GM19193 (cell line): ENCODE measurements at regions not wholly inside any gene's neighbourhood (a gene's known extent, or its start where the extent isn't known, plus 50 kb on each side); places are given as distances from the start of the nearest gene placed in this dataset.

Source experiments
- POLR2A ChIP-seq: IDR thresholded peaks from 4 replicates; pipeline ENCODE4 v1.6.1; 2011; ENCODE audit not compliant: insufficient read depth, insufficient read length; ENCODE audit errors: extremely low read depth

DNA sequence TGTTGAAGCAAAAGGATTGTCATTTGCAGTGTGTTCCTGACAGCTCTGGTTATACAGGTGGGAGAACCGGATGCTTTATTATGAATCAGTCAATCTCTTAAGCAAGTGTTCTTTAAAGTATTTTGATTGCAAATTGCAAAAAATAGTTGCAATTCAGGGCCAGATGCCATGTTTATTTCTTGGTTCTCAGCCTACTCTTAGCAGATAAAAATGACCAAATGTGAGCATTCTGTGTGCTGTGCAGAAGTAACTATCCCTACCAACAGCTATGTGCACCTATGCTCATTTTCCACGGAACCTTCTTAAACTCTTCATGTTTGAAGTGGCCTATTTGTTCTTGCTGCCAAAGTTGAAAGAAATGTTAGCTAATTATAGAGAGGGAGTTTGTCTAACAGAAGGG, 262.3 kb upstream of the RASGRP1 start:
- no peak for TF ChIP-seq POLR2A

GRCh38 chr15:38828031-38828532, 263.5 kb upstream of the RASGRP1 start:
- no peak for TF ChIP-seq POLR2A

GRCh38 chr15:38829086-38829485, 264.5 kb upstream of the RASGRP1 start:
- no peak for TF ChIP-seq POLR2A

DNA sequence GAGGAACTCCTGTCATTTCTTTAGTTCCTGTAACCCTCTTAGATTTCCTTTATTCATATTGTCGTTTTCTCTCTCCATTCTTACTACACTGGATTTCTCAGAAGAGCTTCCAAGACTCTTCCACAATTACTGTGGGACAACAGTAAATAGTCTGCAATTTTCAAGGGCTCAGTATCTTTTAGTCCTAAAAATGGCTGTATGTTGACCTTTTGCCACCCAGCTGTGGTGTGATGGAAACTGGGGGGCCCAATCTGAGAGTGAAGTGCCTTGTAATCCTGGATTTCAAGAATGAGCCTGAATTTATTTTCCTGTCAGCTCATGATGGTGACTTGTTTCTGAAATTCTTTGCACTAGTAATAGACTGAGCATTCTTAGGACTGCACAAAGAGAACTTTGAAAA, 277.6 kb upstream of the RASGRP1 start:
- no peak for TF ChIP-seq POLR2A

DNA sequence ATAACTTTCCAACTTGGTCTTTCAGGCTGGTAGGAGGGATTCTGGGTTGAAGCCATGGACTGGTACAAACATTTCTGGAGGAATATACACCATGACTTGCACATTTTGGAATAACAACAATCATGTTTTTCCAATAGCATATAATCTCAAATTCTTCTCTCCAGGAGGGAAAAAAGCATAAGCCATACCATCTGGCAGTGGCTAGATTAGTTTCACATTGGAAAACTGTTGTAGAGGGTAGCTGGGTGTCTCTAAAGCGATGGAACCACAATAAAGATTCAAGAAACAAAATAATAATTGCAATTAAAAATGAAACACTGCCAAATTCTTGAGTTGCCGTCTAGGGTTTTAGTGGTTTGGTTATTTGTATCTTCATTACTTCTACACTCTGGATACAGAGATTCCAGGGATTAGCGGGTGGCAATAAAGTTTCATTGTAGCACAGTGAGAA, 278.5 kb upstream of the RASGRP1 start:
- no peak for TF ChIP-seq POLR2A

DNA sequence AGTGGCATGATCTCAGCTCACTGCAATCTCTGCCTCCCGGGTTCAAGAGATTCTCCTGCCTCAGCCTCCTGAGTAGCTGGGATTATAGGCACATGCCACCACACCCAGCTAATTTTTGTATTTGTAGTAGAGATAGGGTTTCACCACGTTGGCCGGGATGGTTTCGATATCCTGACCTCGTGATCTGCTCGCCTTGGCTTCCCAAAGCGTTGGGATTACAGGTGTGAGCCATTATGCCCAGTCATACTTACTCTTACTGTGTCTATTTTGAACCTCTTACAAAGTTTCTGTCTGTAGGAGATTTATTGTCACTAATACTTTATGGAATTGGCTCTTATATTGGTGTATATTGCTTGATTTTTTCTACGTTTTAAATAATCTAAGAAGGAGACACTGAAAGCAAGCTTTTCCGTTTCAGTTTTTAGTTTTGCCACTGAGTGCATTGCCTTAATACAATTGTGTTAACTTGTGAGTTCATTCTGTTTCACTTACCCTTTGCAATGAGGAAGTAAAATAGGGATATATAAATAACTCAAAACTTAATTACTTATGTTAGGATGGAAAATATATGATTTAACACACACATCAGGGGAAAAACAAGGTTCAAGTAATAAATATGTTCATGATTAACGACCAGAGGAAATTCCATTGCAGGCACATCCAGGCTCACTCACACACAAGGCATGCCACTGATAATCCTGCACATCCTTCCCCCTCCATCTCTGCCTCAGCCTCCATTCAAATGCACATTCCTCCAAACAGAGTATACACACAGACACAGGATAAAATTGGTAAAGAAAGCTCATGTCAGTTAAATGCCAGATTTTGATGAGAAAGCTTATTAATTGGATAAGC, 279.3 kb upstream of the RASGRP1 start:
- TF ChIP-seq POLR2A, result no peak

GRCh38 chr15:38844736-38845135, 280.1 kb upstream of the RASGRP1 start:
- TF ChIP-seq POLR2A, result no peak

- TF ChIP-seq POLR2A, result no peak
Observed at GRCh38 chr15:38846346-38846745, 281.7 kb upstream of the RASGRP1 start.

GRCh38 chr15:38847666-38848065, 283.1 kb upstream of the RASGRP1 start:
- no peak for TF ChIP-seq POLR2A

- no peak for TF ChIP-seq POLR2A
Observed at GRCh38 chr15:38849046-38849445, 284.4 kb upstream of the RASGRP1 start.

DNA sequence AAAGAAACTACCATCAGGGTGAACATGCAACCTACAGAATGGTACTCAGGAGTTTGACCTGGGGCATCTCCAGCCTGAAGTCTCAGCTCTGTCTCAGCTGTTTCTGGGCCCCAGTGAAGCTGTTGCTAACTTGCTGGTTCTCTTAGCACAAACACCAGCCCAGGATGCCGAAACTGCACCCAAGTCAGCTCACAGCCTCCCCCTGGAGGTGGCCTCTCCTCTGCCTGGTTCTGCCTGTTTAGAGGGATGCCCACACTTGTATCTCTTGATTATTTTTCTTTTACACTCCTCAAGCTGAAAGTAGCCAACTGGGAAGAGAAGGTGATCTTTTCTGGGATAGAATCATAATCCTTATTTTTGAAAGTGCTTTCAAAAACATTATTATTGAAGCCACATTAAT, 289.0 kb upstream of the RASGRP1 start:
- TF ChIP-seq POLR2A, result no peak

DNA sequence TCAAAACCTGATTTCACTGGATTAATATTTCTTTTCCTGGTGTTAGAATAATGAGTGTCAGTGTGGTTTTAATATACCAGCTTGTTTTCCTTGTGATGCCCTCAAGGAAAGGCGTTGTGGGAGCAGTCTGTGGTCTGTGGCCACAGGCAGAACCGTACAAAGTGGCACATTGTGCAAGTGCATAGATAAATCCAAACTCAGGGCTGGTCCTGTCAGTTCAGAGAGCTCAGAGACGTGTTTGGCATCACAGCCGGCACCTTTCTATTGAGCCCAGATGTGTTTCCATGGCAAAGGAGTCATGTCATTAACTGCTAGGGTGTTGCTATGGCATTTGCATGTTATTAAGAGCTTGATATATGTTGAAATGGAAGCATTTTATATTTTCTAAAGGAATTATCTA, 289.9 kb upstream of the RASGRP1 start:
- TF ChIP-seq POLR2A, result no peak

- no peak for TF ChIP-seq POLR2A
Observed at GRCh38 chr15:38857814-38858213, 293.2 kb upstream of the RASGRP1 start.

- no peak for TF ChIP-seq POLR2A
Observed at GRCh38 chr15:38859574-38859973, 295.0 kb upstream of the RASGRP1 start.

- TF ChIP-seq POLR2A, result no peak
Observed at GRCh38 chr15:38860253-38860652, 295.6 kb upstream of the RASGRP1 start.

DNA sequence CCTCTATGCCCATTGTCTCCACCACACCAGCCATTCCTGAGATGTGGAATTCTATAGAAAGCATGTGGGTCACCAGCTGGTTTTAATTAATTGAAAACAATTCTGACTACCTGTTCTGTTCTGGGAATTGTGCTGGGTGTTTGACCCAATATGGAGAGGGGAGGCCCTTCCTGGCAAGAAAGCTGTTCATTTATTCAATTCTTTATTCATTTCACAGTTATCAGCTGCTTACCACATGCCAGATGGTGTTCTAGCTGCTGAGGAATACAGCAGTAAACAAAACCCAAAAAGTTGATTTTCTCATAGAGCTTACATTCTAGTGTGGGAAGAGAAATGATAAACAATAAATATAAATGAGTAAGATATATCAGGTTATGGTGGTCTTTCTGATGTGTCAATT, 296.1 kb upstream of the RASGRP1 start:
- TF ChIP-seq POLR2A, result no peak
